Medulla oblongata (tissue), 1 donor: ENCODE measurements at regions not wholly inside any gene's neighbourhood (a gene's known extent, or its start where the extent isn't known, plus 50 kb on each side); places are given as distances from the start of the nearest gene placed in this dataset.
"Not testable (repeated sequence)": the region's sequence is repeated elsewhere in the genome, so short reads cannot be mapped to it uniquely, and the experiment has no call there.

Experiments
- DNase-seq: peaks from one replicate; pipeline ENCODE4 v3.0.0-alpha.2; 2015; ENCODE audit errors: extremely low spot score

DNA sequence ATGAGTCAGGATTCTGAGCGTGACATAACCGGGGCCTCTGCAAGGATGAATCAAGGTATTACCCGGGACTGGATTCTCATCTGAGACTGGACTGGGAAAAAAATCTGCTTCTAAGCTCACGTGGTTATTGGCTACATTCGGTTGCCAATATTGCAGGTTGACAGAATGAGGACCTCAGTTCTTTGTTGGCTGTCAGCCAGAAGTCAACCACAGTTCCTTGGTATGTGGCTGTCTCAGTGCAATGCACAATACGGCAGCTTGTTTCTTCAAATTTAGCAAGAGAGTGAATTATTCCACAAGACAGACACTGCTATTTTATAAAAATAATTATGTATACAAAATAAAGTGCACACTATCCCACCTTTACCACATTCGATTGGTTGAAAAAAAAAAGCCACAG is 424.2 kb downstream of the KLHL4 start:
- no peak for DNase-seq

DNA sequence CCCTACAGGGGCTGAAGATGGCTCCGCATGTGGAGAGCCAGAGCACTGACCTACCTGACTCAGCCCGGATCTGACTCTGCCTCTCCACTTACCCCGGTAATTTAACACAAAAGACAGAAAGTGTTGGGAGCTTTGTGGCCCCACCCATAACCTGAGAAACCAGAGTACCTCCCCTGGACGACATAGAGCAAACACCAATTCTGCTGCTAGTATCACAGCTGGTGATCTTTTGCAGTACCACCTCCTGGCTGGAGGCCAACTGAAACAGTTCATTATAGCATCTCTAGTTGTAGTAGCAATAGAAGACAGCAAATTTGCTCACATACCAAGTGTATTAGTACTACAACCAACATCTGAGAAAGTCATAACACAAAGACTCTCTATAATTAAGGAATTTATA is 443.9 kb downstream of the KLHL4 start:
- DNase-seq: no peak

DNA sequence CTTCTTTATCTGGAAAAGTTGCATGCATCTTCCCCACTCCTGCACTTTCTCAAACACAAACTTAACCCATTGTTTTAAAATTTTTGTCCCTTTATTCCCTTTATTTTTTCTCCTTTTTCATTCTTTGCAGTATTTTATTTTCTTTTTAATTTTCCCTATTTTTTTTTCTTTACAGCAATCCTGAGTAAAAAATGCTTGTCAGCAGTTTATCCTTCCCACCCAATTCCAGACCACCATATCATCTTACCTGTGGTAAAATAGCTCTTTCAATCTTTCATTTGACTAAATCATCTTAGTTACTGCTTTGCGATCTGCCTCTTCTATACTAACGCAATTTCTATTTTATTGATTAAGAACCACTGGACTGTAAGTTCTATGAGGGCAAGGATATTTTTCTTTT is 450.5 kb downstream of the KLHL4 start:
- DNase-seq: no peak

DNA sequence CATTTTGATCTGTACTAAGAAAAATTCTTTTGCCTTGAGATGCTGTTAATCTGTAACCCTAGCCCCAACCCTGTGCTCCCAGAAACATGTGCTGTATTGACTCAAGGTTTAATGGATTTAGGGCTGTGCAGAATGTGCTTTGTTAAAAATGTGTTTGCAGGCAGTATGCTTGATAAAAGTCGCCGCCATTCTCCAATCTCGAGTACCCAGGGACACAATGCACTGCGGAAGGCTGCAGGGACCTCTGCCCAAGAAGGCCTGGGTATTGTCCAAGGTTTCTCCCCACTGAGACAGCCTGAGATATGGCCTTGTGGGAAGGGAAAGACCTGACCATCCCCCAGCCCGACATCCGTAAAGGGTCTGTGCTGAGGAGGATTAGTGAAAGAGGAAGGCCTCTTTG is 454.5 kb downstream of the KLHL4 start:
- not testable (repeated sequence) for DNase-seq

DNA sequence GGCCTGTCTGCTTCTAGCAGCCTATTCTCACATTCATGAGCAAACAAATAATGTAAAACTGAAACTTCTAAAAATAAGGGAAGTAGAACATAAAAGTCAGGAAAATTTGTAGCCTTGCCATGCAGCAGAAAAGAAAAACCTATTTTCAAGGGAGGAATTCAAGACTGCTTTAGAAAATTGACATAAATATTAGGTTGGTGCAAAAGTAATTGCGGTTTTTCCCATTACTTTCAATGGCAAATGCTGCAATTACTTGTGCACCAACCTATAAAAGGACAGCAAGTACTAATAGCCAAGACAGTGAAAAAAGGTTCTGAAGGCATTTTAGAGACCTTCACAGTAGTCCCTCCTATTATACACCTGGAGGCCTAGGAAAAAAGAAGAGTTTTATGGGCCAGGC is 457.8 kb downstream of the KLHL4 start:
- no peak for DNase-seq

DNA sequence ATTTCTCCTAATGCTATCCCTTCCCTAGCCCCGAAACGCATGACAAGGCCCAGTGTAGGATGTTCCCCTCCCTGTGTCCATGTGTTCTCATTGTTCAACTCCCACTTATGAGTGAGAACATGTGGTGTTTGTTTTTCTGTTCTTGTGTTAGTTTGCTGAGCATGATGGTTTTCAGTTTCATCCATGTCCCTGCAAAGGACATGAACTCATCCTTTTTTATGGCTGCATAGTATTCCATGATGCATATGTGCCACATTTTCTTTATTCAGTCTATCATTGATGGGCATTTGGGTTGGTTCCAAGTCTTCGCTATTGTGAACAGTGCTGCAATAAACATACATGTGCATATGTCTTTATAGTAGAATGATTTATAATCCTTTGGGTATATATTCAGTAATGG is 490.3 kb downstream of the KLHL4 start:
- DNase-seq: not testable (repeated sequence)

DNA sequence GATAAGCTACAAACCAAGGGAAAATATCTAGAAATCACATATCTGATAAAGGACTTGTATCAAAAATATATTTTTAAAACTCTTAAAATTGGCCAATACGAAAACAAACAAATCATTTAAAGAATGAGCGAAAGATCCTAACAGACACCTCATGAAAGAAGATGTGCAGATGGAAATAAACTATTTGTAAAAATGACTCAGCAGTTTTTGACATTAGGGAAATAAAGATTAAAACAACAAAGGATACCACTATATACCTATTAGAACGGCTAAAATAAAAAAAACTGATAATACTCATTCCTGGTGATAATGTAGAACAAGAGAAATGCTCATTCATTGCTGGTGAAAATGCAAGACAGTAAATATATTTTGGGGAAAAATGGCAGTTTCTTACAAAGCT is 506.4 kb downstream of the KLHL4 start:
- DNase-seq: no peak

DNA sequence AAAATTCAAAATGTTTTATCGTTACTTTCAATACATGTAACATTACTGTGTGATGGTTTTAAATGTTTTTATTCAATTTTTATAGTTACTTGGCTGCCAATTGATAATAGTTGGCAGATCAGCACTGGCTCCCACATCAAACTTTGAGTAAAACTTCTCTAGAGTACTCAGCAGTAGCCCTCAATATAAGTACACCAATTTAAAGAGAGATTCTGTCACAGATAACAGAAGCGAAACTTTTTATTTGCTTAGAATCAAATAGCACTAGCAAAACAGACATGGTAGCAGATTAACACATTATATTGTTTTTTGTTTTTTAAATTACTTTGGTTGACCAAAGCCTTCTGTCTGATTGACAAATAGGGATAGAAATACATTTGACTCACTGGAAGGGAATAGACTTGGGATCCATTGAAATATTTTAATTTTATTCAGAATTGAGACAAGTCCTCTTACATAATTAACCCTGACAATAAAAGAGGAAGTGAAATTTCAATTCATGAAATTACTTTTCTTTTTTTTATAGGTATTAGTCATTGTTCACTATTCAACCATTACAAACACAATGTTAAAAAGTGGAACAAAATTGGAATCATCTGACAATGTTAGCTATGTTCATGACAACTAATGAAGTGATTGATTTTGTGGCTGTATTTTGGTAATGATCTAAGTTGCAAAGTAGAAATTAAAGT is 554.9 kb downstream of the KLHL4 start:
- no peak for DNase-seq

DNA sequence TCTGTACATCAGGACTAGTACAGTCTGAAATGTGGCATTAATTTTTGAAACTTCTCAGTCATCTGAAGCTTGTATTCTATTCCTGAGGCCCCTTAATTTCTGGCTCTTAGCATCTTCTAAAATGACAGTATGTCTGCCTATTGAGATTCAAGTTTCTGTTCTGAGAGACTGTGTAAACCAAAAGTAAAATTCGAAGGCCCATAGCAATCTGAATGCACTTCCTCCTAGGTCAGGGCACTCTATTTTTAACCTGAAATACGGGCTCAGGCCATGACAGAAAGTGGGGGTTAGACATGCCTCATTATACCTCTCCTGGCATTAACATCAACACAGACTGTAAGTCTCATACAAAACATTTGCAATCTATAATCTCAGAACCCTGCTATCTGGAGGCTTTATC is 584.4 kb downstream of the KLHL4 start:
- DNase-seq: no peak

DNA sequence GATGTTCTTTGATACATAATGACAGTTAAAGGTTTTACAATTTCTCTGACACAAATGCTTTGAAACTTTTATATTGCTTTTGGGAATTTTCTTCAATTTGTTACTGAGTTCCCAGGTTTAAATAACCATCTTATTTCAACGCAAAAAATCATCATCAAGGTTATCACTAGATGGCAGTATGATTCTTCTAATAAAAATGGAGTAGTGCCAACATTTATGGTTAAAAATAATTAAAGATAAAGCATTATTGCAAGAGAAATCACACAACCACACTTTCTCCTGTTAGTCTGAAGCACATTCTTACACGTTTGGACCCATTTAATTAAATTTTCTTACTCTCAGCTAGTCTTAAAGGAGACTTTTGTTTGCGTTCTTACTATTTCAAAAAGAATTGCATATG is 611.3 kb upstream of the CPXCR1 start:
- no peak for DNase-seq

DNA sequence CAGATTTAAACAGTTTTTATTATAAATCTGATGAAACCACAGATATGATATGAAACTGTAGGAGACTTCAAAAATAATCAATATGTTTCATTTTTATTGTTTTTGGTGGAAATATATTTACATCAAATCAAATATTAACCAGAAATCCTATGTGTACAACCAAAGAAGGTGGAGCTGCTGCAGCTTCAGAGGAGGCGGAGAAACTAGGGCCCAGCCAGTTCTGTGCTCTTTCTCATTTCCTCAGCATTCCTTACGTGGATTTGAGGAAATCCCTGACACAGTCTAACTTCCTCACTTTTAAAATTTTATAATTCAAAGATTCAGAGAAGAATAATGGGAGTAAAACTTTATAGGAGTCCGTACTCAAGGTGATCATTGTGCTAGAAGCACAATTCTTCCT is 610.7 kb upstream of the CPXCR1 start:
- no peak for DNase-seq

DNA sequence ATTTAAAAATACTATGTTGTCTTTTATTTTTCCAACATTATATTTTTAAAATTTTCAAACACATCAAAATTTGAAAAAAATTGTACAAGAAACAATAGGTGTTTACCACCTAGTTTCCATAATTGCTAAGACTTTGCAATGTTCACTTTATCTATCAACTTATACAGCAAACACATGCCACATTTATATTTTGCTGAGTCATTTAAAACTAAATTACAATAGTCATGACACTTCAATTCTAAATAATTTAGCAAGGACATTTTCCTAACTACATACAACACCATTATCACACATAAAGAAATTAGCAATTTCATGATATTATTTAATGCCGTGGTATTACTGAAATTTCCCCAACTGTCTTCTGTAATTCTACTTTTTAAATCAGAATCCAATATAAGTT is 600.4 kb upstream of the CPXCR1 start:
- DNase-seq: no peak

DNA sequence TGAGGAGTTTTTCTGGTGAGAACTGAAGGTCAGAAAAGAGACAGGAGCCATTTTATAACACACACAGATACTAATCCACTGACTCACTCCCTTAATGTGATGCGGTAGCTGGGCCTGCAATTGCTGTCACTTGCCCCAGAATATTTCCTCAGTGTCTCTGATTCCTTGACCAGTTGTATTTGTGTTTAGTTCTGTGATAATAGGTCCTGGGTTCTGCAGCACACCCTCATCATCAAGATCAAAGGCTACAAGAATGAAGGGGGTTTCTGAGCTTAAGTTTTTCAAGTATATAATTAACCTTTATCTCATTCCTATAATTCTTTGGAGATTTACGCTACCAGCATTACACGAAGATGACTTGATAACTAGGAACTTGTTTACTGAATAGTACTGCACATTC is 576.5 kb upstream of the CPXCR1 start:
- DNase-seq: no peak

DNA sequence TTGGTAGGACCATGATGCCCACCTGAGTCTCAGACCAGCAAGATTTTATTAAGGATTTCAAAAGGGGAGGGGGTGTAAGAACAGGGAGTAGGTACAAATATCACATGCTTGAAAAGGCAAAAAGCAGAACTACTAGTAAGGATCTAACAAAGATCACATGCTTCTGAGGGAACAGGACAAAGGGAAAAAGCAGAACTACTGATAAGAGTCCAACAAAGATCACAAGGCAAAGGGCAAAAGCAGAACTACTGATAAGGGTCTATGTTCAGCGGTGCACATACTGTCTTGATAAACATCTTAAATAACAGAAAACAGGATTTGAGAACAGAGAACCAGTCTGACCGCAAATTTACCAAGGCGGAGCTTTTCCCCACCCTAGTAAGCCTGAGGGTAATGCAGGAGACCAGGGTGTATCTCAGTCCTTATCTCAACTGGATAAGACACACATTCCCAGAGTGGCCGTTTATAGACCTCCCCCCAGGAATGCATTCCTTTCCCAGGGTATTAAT is 573.0 kb upstream of the CPXCR1 start:
- not testable (repeated sequence) for DNase-seq

DNA sequence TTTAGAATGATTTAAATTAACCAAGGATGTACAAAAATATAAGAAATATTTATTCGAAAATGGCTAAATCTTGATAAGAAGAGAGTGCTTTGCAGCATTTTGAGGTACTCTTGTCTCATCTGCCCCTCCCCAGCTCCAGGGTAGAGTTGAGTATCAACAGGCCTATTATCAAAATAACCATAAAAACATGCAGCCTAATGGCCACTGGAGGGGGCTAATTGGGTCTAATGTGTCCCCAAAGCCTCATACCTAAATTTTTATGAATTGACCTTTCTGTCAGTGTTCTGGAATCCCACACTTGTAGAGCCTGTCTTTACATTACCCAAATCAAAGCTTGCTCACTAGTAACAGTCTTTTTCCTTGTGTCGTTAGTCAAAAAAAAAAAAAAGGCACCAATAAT is 544.9 kb upstream of the CPXCR1 start:
- DNase-seq: no peak

DNA sequence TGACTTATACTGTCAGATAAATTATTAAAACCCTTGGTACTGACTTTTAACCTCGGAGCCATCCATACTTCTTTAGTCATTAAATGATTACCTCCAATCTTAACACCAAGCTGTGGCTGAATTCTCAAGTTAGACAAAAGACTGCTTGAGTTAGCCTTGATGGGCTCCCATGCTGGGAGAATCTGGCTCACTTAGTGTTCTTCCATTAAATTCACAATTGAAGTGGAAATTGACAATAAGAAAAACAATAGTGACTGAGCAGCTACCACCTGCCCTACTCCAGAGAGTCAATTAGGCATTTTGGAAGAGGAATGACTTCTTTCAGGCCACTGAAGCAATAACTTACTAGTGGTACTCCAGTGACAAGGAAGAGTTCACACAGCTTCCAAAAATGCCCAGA is 503.0 kb upstream of the CPXCR1 start:
- no peak for DNase-seq

DNA sequence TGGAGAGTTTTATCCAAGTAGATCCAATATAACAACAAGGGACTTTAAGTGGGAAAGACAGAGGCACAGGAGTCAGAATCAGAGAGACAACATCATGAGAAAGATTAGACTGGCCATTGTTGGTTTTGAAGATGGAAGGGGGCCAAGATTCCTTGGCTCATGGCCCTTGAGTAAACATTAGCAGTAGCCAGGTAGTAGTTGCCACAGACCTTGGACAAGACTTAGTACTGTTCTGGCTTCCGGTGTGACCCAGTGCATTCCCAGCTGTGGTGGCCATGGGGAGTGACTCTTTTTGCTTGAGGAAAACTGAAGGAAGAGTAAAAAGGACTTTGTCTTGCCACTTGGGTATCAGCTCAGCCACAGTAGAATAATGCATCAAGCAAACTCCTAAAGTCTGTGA is 462.2 kb upstream of the CPXCR1 start:
- no peak for DNase-seq

DNA sequence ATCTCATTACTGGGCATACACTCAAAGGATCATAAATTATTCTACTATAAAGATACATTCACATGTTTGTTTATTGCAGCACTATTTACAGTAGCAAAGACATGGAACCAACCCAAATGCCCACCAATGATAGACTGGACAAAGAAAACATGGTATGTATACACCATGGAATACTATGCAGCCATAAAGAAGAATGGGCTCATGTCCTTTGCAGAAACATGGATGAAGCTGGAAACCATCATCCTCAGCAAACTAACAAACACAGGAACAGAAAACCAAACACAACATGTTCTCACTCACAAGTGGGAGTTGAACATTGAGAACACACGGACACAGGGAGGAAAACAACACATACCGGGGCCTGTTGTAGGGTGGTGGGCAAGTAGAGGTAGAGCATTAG is 433.1 kb upstream of the CPXCR1 start:
- DNase-seq: not testable (repeated sequence)

DNA sequence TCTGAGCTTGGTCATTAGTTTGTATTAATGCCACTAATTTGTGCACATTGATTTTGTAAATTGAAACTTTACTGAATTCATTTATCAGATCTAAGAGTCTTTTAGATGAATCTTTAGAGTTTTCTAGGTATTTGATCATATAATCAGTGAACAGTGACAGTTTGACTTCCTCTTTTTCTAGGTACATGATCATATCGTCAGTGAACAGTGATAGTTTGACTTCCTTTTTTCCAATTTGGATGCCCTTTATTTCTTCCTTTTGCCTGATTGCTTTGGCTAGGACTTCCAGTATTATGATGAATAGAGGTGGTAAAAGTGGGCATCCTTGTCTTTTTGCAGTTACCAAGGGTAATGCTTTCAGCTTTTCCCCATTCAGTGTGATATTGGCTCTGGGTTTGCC is 421.4 kb upstream of the CPXCR1 start:
- no peak for DNase-seq

DNA sequence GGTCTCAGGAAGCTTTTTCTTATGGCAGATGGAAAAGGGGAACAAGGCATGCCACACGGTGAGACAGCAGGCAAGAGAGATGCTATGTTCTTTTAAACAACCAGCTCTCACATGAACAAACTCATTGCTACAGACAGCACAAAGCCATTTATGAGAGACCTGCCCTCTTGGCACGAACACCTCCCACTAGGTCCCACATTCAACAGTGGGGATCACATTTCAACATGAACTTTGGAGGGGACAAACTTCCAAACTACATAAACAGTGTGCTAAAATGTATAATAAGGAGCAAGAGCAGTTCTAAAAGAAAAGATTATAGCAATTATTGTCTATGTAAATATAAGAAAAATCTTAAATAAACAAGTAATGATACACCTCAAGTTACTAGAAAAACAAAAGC is 391.8 kb upstream of the CPXCR1 start:
- no peak for DNase-seq

DNA sequence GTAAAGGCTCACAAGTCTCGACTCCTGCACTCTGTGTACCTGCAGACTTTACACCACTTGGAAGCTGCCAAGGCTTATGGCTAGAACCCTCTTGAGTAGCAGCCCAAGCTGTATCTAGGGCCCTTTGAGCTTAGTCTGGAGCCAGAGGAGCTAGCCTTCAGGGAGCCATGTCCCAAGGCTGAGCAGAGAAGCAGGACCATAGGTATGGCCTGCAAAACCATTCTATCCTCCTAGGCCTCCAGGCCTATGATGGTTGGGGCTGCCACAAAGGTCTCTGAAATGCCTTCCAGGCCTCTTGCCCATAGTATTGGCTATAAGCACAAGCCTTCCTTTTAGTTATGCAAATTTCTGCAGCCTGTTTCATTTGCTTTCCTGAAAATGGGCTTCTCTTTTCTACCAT is 380.7 kb upstream of the CPXCR1 start:
- DNase-seq: no peak

DNA sequence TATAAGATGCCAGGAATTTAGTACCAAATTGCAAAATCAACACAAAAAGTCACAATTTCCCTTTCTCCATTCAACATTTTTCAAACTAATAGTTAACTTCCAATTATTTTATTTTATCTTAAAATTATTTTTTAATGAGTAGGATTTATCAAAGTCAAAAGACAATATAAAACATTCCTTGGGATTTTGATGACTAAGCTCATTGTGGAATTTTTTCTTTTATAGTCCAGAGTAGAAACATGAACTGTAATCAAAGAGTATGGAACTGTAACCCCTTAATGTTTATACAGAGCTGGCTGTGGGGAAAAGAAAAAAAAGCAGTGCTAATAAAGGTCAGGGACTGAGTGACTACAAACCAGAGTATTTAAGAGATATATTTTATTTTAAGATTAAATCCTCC is 368.6 kb upstream of the CPXCR1 start:
- no peak for DNase-seq

DNA sequence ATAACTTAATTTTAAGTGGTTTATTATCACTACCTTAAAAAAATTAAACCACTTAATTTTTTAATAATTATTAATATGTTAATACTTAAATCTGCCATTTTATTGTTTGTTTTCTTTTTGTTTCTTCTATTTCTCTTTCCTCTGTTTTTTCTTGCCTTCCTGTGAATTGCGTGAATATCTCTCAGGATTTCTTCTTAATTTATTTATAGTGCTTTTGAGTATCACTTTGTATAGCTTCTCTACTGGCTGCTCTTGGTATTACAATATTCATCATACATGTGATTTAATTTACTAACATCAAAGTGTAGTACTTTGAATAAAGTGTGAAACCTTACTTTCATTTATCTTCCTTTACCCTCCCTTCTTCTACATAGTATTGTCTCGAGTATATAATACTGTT is 349.5 kb upstream of the CPXCR1 start:
- no peak for DNase-seq

DNA sequence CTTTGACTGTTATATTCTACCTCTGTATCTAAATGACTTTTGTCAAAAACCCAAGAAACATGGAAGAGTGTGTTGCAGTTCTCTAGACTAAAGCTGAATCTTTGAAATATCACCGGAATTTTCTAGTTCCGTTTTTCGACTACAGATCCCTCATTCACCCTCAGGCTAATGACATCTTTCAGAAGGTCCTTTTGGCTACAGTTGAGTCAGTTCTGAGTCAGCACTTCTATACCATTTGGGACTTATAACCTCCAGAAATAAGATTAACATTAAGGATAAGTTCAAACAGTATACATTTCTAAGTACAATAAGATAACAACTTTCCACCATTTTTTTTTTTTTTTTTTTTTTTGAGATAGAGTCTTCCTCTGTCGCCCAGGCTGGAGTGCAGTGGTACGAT is 331.0 kb upstream of the CPXCR1 start:
- no peak for DNase-seq
